Panc1 (cell line): ENCODE measurements at regions not wholly inside any gene's neighbourhood (a gene's known extent, or its start where the extent isn't known, plus 50 kb on each side); places are given as distances from the start of the nearest gene placed in this dataset.

Experiments used
- ATAC-seq: fragments of 200-7000 bp; cut with Tn5 transposase; 2 replicates; pipeline ENCODE4 v1.9.1; 2020; ENCODE audit warnings: mild to moderate bottlenecking, moderate library complexity
- BruUV-seq: library from RNA; stranded (reverse); fragments of 400-500 nt; replicated peaks from 2 replicates; lab custom pipeline; 2021; lab: Mats Ljungman, UMichigan
- CTCF ChIA-PET: fragments of 300-600 bp; sonication (Branson Sonifier 250); formaldehyde crosslinking; loops from one replicate; lab custom pipeline; 2022; ENCODE audit warnings: antibody characterized with exemption; lab: Charles Lee
- POLR2A ChIA-PET: fragments of 300-600 bp; sonication (Branson Sonifier 250); formaldehyde crosslinking; loops from one replicate; lab custom pipeline; 2022; ENCODE audit warnings: antibody characterized with exemption; lab: Charles Lee
- DNase-seq: peaks from one replicate; pipeline ENCODE4 v3.0.0-alpha.2; 2010; ENCODE audit warnings: low read depth, low spot score
- H3K27ac ChIP-seq: 2 replicates; pipeline ENCODE4 v1.5.1; 2011; ENCODE audit warnings: mild to moderate bottlenecking, low read length, inconsistent platforms
- H3K27me3 ChIP-seq: fragments of 200-500 bp; sonication (Bioruptor generic); 2 replicates; pipeline ENCODE4 v1.6.0; 2014; ENCODE audit warnings: low read length, inconsistent platforms; ENCODE audit not compliant: control insufficient read depth, insufficient read depth
- H3K36me3 ChIP-seq: fragments of 200-500 bp; sonication (Bioruptor generic); 2 replicates; pipeline ENCODE4 v1.5.1; 2014; ENCODE audit warnings: inconsistent platforms, mild to moderate bottlenecking, low read length, moderate library complexity; ENCODE audit not compliant: control insufficient read depth, insufficient read depth
- H3K4me1 ChIP-seq: 2 replicates; pipeline ENCODE4 v1.5.1; 2011; ENCODE audit warnings: inconsistent platforms, mild to moderate bottlenecking, low read length, moderate library complexity; ENCODE audit not compliant: control insufficient read depth, insufficient read depth
- H3K4me3 ChIP-seq, 2 experiments: 2 replicates each; pipeline ENCODE4 v1.5.1; 2011 to 2012; ENCODE audit warnings: low read depth in 2 of 2, low read length in 2 of 2, mild to moderate bottlenecking in 2 of 2, inconsistent platforms in 1 of 2, moderate library complexity in 1 of 2
- H3K9me3 ChIP-seq: fragments of 200-500 bp; sonication (Bioruptor generic); 2 replicates; pipeline ENCODE4 v1.5.1; 2014; ENCODE audit warnings: low read depth, mild to moderate bottlenecking, inconsistent platforms, low read length, moderate library complexity; ENCODE audit not compliant: control insufficient read depth, insufficient read depth
- POLR2AphosphoS5 ChIP-seq: IDR thresholded peaks from 2 replicates; pipeline ENCODE4 v1.6.1; 2012; ENCODE audit warnings: mild to moderate bottlenecking, low read depth, low read length, moderate library complexity
- SIN3A ChIP-seq: IDR thresholded peaks from 2 replicates; pipeline ENCODE4 v1.6.1; 2012; ENCODE audit warnings: low read depth, mild to moderate bottlenecking, low read length, moderate library complexity, borderline replicate concordance; ENCODE audit not compliant: insufficient read depth
- TCF7L2 ChIP-seq: IDR thresholded peaks from 2 replicates; pipeline ENCODE4 v1.6.1; 2011; ENCODE audit warnings: mild to moderate bottlenecking, low read depth, low read length, inconsistent platforms
- in situ Hi-C: cut with HindIII; loops from 2 replicates; pipeline ENCODE4 v1.10.0; 2016; ENCODE audit warnings: low sequenced_read_pairs, low pct_unique_long_range_greater_than_20kb
- intact Hi-C: fragments of 100-400 bp; cut with micrococcal nuclease; formaldehyde crosslinking; loops from one replicate; pipeline ENCODE4 v1.10.0; 2022; ENCODE audit not compliant: unreplicated experiment
- TF ChIP-seq, protein P1 (sequence below): fragments of 450-650 bp; IDR thresholded peaks from 2 replicates; pipeline ENCODE4 v1.5.1; 2017; ENCODE audit warnings: mild to moderate bottlenecking
- TF ChIP-seq, protein P2 (sequence below), 2 experiments: IDR thresholded peaks; 2 replicates each; pipeline ENCODE4 v1.6.1; 2011 to 2012; ENCODE audit warnings: low read depth in 2 of 2, control low read depth in 1 of 2, low read length in 1 of 2, mild to moderate bottlenecking in 1 of 2, moderate library complexity in 1 of 2; ENCODE audit not compliant: insufficient read depth in 1 of 2

- in situ Hi-C loops (no loop called here), intact Hi-C loops (no loop called here)
- Histone ChIP-seq H3K27ac (no peak overlapping the region), H3K27me3 (no peaks in the 10 kb centered on the region), H3K4me1 (no peaks in the 10 kb centered on the region), H3K4me3 (no peak overlapping the region), H3K9me3 (no peaks in the 10 kb centered on the region), H3K36me3 (no peaks in the 10 kb centered on the region)
- POLR2A ChIA-PET, result no interaction called here
- ATAC-seq (no peak), DNase-seq (no peak)
- CTCF ChIA-PET, result no interaction called here
- no TSS peak for BruUV-seq
- no peak for TF ChIP-seq SIN3A
- TF ChIP-seq, protein P1, sequence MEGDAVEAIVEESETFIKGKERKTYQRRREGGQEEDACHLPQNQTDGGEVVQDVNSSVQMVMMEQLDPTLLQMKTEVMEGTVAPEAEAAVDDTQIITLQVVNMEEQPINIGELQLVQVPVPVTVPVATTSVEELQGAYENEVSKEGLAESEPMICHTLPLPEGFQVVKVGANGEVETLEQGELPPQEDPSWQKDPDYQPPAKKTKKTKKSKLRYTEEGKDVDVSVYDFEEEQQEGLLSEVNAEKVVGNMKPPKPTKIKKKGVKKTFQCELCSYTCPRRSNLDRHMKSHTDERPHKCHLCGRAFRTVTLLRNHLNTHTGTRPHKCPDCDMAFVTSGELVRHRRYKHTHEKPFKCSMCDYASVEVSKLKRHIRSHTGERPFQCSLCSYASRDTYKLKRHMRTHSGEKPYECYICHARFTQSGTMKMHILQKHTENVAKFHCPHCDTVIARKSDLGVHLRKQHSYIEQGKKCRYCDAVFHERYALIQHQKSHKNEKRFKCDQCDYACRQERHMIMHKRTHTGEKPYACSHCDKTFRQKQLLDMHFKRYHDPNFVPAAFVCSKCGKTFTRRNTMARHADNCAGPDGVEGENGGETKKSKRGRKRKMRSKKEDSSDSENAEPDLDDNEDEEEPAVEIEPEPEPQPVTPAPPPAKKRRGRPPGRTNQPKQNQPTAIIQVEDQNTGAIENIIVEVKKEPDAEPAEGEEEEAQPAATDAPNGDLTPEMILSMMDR, result no peak
- TF ChIP-seq, protein P2, sequence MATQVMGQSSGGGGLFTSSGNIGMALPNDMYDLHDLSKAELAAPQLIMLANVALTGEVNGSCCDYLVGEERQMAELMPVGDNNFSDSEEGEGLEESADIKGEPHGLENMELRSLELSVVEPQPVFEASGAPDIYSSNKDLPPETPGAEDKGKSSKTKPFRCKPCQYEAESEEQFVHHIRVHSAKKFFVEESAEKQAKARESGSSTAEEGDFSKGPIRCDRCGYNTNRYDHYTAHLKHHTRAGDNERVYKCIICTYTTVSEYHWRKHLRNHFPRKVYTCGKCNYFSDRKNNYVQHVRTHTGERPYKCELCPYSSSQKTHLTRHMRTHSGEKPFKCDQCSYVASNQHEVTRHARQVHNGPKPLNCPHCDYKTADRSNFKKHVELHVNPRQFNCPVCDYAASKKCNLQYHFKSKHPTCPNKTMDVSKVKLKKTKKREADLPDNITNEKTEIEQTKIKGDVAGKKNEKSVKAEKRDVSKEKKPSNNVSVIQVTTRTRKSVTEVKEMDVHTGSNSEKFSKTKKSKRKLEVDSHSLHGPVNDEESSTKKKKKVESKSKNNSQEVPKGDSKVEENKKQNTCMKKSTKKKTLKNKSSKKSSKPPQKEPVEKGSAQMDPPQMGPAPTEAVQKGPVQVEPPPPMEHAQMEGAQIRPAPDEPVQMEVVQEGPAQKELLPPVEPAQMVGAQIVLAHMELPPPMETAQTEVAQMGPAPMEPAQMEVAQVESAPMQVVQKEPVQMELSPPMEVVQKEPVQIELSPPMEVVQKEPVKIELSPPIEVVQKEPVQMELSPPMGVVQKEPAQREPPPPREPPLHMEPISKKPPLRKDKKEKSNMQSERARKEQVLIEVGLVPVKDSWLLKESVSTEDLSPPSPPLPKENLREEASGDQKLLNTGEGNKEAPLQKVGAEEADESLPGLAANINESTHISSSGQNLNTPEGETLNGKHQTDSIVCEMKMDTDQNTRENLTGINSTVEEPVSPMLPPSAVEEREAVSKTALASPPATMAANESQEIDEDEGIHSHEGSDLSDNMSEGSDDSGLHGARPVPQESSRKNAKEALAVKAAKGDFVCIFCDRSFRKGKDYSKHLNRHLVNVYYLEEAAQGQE (IDR thresholded peaks at IDR 0.05; ENCODE audit: insufficient read depth in 1 of 2, low read depth in 2 of 2, low read length in 1 of 2), result no peak
- TF ChIP-seq POLR2AphosphoS5, result no peak
- no peak for TF ChIP-seq TCF7L2
These were observed 1172.4 kb upstream of the PIK3C3 start for GRCh38 chr18:40782453-40783130.

GRCh38 chr18:40769786-40770185, 1185.2 kb upstream of the PIK3C3 start:
- ATAC-seq, result no peak
- no peak overlapping the region for H3K4me3 ChIP-seq
- H3K36me3 ChIP-seq, result no peaks in the 10 kb centered on the region
- ChIA-PET POLR2A (no interaction called here), CTCF (no interaction called here)
- no peaks in the 10 kb centered on the region for H3K27me3 ChIP-seq
- no peak overlapping the region for H3K27ac ChIP-seq
- no peaks in the 10 kb centered on the region for H3K4me1 ChIP-seq
- in situ Hi-C loops, result no loop called here
- no peaks in the 10 kb centered on the region for H3K9me3 ChIP-seq
- intact Hi-C loops, result no loop called here
- TF ChIP-seq TCF7L2 (no peak), SIN3A (no peak), POLR2AphosphoS5 (no peak)
- TF ChIP-seq, protein P1, result no peak
- TF ChIP-seq, protein P2 (IDR thresholded peaks at IDR 0.05; ENCODE audit: insufficient read depth in 1 of 2, low read depth in 2 of 2, low read length in 1 of 2), result no peak
- BruUV-seq, result no TSS peak
- no peak for DNase-seq
